ENCODE measurements at regions not wholly inside any gene's neighbourhood (a gene's known extent, or its start where the extent isn't known, plus 50 kb on each side); places are given as distances from the start of the nearest gene placed in this dataset.

DNA sequence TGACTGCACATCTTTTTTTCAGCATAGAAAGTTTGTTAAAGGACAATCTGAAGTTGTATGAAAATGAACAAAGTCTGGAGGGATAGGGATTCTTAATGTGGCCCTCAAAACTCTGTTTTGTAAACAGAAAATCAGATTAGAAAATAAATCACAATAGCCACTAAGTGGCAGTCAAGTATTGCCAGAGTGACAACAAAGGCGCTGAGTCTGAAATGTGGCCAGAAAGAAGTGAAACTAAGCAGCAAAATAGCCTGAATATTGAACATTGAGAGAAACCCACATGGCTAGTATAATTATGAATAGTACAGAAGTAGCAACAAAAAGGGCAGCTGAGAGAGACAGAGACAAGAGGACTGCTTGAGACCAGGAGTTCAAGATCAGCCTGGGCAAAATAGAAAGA, 81.1 kb upstream of the CT45A1 start:
- intact Hi-C loops (cut with micrococcal nuclease) = no loop called here
- H3K4me3 ChIP-seq = no peak overlapping the region
- TF ChIP-seq, protein P1, sequence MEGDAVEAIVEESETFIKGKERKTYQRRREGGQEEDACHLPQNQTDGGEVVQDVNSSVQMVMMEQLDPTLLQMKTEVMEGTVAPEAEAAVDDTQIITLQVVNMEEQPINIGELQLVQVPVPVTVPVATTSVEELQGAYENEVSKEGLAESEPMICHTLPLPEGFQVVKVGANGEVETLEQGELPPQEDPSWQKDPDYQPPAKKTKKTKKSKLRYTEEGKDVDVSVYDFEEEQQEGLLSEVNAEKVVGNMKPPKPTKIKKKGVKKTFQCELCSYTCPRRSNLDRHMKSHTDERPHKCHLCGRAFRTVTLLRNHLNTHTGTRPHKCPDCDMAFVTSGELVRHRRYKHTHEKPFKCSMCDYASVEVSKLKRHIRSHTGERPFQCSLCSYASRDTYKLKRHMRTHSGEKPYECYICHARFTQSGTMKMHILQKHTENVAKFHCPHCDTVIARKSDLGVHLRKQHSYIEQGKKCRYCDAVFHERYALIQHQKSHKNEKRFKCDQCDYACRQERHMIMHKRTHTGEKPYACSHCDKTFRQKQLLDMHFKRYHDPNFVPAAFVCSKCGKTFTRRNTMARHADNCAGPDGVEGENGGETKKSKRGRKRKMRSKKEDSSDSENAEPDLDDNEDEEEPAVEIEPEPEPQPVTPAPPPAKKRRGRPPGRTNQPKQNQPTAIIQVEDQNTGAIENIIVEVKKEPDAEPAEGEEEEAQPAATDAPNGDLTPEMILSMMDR (IDR thresholded peaks at IDR 0.05; ENCODE audit: borderline replicate concordance) = peak; percentile 15
- no peaks in the 10 kb centered on the region for H3K9me3 ChIP-seq (replicated peaks)
- no peaks in the 10 kb centered on the region for H3K36me3 ChIP-seq
- H3K27ac ChIP-seq (replicated peaks) = no peak overlapping the region
- no peaks in the 10 kb centered on the region for H3K4me1 ChIP-seq
- DNase-seq = no peak
- no peaks in the 10 kb centered on the region for H3K27me3 ChIP-seq (ENCODE audit: low read depth)

- intact Hi-C loops (cut with micrococcal nuclease) = no loop called here
These were observed 74.2 kb upstream of the CT45A1 start for GRCh38 chrX:135639066-135639780.

DNA sequence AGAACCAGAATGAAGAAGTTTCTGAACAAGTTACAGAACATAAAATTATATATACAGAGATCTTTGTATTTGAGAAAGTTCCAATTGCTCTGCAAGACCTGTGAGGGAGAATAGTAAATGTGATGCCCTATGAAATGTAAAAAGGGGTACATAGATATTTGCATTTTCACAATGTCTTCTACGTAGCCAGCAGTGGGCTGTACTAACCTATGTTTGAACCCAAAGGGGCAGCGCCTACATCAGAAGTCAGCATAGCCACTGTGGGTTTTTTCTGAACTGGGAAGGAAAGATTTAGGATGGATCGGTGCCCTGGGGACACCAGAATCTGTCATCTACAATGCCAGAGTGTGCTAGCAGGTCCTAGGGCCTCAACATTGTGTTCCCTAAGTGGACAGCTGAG, 69.5 kb upstream of the CT45A1 start:
- TF ChIP-seq, protein P1 (IDR thresholded peaks at IDR 0.05; ENCODE audit: borderline replicate concordance) = no peak
- Histone ChIP-seq H3K27me3 (ENCODE audit: low read depth) (no peaks in the 10 kb centered on the region), H3K4me3 (no peak overlapping the region), H3K9me3 (replicated peaks) (no peaks in the 10 kb centered on the region), H3K27ac (replicated peaks) (no peak overlapping the region), H3K4me1 (no peaks in the 10 kb centered on the region), H3K36me3 (no peaks in the 10 kb centered on the region)
- DNase-seq = no peak
- intact Hi-C loops (cut with micrococcal nuclease) = no loop called here

More at GRCh38 chrX:135639066-135639780, 74.2 kb upstream of the CT45A1 start:
- TF ChIP-seq, protein P1 (IDR thresholded peaks at IDR 0.05; ENCODE audit: borderline replicate concordance) = no peak
- no peak overlapping the region for H3K27ac ChIP-seq (replicated peaks)
- no peaks in the 10 kb centered on the region for H3K9me3 ChIP-seq (replicated peaks)
- no peak for DNase-seq
- H3K4me3 ChIP-seq = no peak overlapping the region
- no peaks in the 10 kb centered on the region for H3K27me3 ChIP-seq (ENCODE audit: low read depth)
- no peaks in the 10 kb centered on the region for H3K4me1 ChIP-seq
- H3K36me3 ChIP-seq = no peaks in the 10 kb centered on the region

- no peaks in the 10 kb centered on the region for H3K9me3 ChIP-seq (replicated peaks)
- no peaks in the 10 kb centered on the region for H3K27me3 ChIP-seq (ENCODE audit: low read depth)
- intact Hi-C loops (cut with micrococcal nuclease) = no loop called here
- TF ChIP-seq, protein P1 (IDR thresholded peaks at IDR 0.05; ENCODE audit: borderline replicate concordance) = no peak
- no peak overlapping the region for H3K4me3 ChIP-seq
- DNase-seq = no peak
- no peaks in the 10 kb centered on the region for H3K4me1 ChIP-seq
- no peaks in the 10 kb centered on the region for H3K36me3 ChIP-seq
- no peak overlapping the region for H3K27ac ChIP-seq (replicated peaks)
These were observed 68.8 kb upstream of the CT45A1 start for GRCh38 chrX:135644624-135645023.

DNA sequence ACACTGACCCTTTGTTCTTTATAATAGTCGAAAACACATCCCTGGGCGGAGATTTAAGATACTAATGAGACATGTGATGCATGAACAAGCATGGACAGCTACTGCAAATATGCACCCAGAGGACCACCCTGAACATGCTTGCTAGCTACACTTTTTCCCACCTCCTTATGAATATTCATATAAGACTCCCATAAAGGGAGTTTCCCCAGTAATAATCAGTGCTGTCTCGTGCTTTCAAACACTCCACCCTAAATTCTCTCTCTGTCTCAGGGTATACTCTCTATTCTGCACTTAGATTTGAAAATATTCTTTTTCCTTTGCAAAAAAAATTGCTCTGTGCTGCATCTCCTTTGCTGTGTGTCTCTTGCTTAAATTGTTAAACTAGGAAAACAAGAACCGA, 64.4 kb upstream of the CT45A1 start:
- no peaks in the 10 kb centered on the region for H3K9me3 ChIP-seq (replicated peaks)
- H3K36me3 ChIP-seq = no peaks in the 10 kb centered on the region
- no peak overlapping the region for H3K27ac ChIP-seq (replicated peaks)
- intact Hi-C loops (cut with micrococcal nuclease) = no loop called here
- no peak overlapping the region for H3K4me3 ChIP-seq
- no peaks in the 10 kb centered on the region for H3K27me3 ChIP-seq (ENCODE audit: low read depth)
- DNase-seq = no peak
- TF ChIP-seq, protein P1 (IDR thresholded peaks at IDR 0.05; ENCODE audit: borderline replicate concordance) = no peak
- no peaks in the 10 kb centered on the region for H3K4me1 ChIP-seq

Measured in left ventricle myocardium inferior (tissue), 1 donor.